HG03064 (cell line): ENCODE measurements at regions not wholly inside any gene's neighbourhood (a gene's known extent, or its start where the extent isn't known, plus 50 kb on each side); places are given as distances from the start of the nearest gene placed in this dataset.

Source experiments
- ATAC-seq: cut with Tn5 transposase; IDR thresholded peaks from one replicate; pipeline ENCODE4 v1.9.1; 2021; ENCODE audit warnings: low read depth; ENCODE audit not compliant: unreplicated experiment

DNA sequence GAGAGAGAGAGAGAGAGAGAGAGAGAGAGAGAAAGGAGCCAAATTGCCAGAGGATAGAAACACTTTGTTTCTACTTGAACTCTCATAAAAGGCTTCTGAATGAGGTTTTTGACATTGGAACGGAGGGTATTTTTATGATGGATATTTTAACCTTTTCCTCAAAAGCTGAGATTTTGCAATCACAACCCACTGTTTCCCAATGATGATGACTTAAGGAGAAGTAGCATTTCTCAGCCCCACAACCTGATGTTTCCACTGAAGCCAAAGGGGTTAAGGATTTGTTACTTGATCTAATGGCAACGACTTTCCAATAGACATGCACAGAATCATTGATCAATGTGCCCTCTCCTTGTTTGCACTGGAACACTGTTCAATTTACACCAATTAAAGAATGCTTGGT is 67.1 kb upstream of the POU3F3 start:
- no peak for ATAC-seq

DNA sequence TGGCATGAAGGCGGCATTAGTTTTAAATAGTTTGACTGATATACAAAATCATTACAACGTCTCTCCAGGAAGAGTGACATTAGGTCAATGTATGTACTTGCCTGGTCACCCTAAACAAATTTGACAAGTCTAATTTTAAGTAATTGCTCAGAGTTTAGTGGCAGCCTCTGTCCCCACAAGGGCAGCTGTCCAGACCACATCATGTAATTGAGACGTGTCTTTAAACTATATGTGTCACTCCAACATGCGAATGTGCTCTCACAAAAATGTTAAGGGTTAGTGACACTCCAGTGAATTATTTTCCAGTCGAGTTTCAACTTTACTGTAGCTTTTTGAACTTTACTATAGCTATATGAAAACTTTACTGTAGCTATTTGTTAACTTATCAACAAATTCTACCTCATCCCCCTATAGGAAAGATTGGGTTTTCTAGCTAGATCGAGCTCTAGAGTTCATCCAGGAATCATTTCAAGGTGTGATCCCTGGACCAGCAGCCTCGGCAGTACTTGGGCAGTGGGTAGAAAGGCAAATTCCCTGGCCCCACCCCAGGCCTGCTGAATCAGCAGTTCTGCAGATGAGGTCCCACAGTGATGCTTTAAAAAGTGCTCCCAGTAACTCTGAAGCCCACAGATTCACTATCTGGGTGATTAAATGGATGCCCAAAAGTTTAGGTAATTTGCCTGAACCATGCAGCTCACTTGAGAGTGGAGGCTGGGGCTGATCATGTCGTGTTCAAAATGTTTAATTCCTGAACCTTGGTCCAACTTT is 66.4 kb upstream of the POU3F3 start:
- ATAC-seq = no peak

DNA sequence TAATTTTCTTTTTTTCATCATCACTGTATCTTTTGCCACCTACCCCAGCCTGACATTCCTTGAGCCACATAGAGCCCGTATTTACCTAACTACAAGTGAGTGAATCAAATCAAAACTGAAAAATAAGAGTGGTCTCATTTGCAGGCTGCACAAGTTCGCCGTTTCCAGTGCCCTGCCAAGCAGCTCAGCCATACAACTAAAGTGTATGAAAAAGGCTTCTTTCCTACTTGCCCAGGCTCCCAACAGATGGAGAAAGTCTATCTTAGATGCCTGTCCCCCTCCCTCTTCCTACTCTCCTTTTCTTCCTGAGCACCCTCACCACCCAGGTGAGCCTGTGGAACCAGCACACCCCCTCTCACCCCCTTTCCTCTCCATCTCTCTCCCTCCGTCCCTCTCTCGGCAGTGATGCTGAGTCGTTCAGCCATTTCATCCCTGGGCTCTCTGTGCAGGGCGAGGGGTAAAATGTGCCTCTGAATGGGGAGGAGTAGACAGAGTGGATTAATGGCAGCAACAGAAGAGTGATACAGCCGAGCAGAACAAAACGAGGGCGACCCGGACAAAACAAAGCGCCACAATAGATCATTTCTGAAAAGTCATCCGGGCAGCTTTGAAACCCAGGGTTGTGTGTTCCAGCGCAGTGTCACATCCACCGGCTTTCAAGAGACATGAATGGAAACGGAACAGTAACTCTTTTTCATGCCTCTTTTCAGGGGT is 65.0 kb upstream of the POU3F3 start:
- ATAC-seq = no peak

DNA sequence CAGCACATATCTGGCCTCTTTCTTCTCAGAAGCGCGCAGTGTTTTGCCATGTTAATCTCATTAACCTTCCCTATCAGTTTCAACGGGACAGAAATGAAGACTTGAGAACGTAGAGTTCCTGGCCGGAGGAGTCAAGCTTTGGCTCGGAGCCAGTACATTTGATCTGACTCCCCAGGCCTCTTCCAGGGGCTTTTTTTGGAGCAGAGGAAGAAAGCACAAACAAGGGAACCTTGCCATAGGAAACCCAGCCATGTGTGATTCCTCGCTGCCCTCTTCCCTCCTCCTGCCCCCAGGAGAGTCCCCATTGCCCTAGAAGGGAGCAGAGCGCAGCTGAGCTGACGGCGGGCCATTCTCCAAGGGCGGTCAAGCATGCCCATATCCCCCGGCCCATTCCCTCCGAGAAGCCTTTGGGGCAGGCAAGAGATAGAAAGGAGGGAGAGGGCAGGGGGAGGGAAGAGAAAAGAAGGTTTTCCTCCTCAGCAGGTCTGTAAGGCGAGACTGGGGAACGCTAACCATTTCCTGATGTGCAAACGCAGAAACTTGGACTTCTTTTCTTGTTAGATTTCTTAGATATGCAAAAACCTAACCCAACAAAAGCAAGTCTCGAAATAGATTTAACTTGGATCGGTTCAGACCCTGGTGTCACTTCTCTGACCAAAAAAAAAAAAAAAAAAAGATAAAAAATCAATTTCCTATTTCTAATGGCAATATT is 63.7 kb upstream of the POU3F3 start:
- no peak for ATAC-seq

DNA sequence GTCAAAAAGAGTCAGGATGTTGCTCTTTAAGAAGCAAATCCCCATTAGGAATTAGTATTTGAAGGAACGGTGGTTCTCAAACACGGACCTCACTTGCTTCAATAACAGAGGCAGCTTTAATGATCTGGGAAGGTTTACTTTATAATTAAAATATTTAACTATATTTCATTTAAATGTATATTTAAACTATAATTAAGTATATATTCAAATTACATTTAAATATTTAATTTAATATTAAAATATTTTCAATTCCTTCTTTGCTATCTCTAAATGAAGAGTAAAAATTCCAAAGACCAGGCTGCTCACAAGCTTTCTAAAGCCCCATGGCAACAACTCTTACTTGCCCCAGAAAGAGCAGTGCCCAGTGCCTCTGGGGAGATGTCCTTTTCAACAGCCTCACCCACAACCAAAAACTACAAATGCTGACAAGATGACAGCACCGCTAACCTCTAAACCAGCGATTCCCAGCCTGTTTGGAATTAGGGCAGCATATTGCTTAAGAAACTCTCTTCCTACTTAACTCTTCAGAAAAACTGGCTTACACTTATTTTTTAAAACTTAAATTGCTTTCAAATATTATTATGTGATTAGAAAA is 62.9 kb upstream of the POU3F3 start:
- ATAC-seq = no peak

DNA sequence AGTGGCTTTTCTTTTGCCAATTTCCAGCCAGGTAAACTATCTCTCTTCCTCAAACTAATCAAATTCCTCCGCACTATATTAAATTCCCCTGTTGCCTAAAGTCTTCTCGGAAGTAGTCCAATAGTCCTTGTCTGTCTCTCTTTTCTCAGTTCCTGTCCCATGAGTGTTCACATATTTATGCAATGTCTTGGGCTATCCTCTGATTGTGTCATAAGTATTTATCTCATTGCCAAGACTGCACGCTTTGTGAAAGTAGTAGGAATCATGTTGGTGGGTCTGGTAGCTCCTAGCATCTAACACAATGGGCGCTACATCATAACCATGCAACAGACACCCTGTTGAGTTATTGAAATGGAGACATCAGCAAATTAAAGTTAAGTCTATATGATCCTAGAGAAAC is 59.9 kb upstream of the POU3F3 start:
- ATAC-seq = no peak

DNA sequence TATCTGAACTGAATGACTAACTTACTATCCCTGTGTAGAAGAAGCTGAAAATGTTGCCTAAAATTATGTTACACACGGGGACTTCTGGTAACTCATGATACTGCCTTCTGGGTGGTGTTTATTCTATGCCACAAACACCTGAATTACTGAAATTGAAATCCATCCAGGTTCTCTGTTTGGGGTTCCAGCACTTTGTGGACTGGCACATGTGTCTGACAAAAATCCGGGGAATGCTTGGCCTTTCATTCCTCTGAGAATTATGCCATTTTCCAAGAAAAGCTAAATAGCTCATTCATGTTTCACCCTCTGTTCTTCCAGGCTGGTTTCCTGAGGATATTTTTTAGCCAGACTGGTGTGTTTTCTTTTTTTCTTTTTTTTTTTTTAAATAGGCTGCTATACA is 59.5 kb upstream of the POU3F3 start:
- ATAC-seq = no peak
